Naive thymus-derived CD4-positive, alpha-beta T cell (primary cell): ENCODE measurements at regions not wholly inside any gene's neighbourhood (a gene's known extent, or its start where the extent isn't known, plus 50 kb on each side); places are given as distances from the start of the nearest gene placed in this dataset.
A peak's percentile ranks its signal among the peaks of the same experiment; 100 is the strongest.

Source experiments
- ATAC-seq: fragments of 150-1000 bp; cut with Tn5 transposase; 2 replicates; pipeline ENCODE4 v1.10.0; 2021; ENCODE audit warnings: mild to moderate bottlenecking, moderate library complexity
- CTCF ChIA-PET: fragments of 350-600 bp; sonication (Branson Sonifier 250); formaldehyde crosslinking; loops from one replicate; lab custom pipeline; 2021; ENCODE audit warnings: antibody characterized with exemption; lab: Charles Lee
- POLR2A ChIA-PET: fragments of 350-600 bp; sonication (Branson Sonifier 250); formaldehyde crosslinking; loops from one replicate; lab custom pipeline; 2021; ENCODE audit warnings: antibody characterized with exemption, inconsistent platforms; lab: Charles Lee
- DNase-seq, 9 donors: peaks; one replicate each; pipeline versions ENCODE4 v3.0.0 to v3.0.0-alpha.2; 2020 to 2022; ENCODE audit warnings: mixed read lengths in 1 of 9
- H3K27ac ChIP-seq: one replicate; pipeline ENCODE4 v1.7.0; 2013; ENCODE audit warnings: mild to moderate bottlenecking, low read depth, low read length, moderate library complexity
- H3K27me3 ChIP-seq, 2 donors: one replicate each; pipeline ENCODE4 v1.7.0; 2013; ENCODE audit warnings: low read length in 2 of 2, mild to moderate bottlenecking in 2 of 2, moderate library complexity in 2 of 2; ENCODE audit not compliant: control insufficient read depth in 2 of 2, insufficient read depth in 2 of 2
- H3K36me3 ChIP-seq, 3 experiments: 1 replicate in 2 of 3; 2 replicates in 1 of 3; pipeline ENCODE4 v1.7.0; 2013; ENCODE audit warnings: low read length in 3 of 3, mild to moderate bottlenecking in 3 of 3, moderate library complexity in 1 of 3; ENCODE audit not compliant: insufficient read depth in 3 of 3, control insufficient read depth in 2 of 3
- H3K4me1 ChIP-seq, 2 donors: one replicate each; pipeline ENCODE4 v1.7.0; 2013; ENCODE audit warnings: low read length in 2 of 2, mild to moderate bottlenecking in 2 of 2, moderate library complexity in 1 of 2; ENCODE audit not compliant: control insufficient read depth in 2 of 2, insufficient read depth in 2 of 2
- H3K4me3 ChIP-seq: 2 replicates; pipeline ENCODE4 v1.7.0; 2013; ENCODE audit warnings: mild to moderate bottlenecking, low read length
- H3K9me3 ChIP-seq, 3 experiments: 1 replicate in 2 of 3; 2 replicates in 1 of 3; pipeline ENCODE4 v1.7.0; 2013; ENCODE audit warnings: low read length in 3 of 3; ENCODE audit not compliant: control insufficient read depth in 2 of 3
- H3K27ac Mint-ChIP-seq, 9 donors: one replicate each; pipeline ENCODE4 v1.8.0; 2020 to 2022; ENCODE audit warnings: mixed read lengths in 9 of 9, mild to moderate bottlenecking in 8 of 9, moderate library complexity in 5 of 9, inconsistent platforms in 2 of 9
- H3K27me3 Mint-ChIP-seq, 5 donors: one replicate each; pipeline ENCODE4 v1.8.0; 2021 to 2022; ENCODE audit warnings: mixed read lengths in 5 of 5, mild to moderate bottlenecking in 1 of 5
- H3K36me3 Mint-ChIP-seq, 5 donors: one replicate each; pipeline ENCODE4 v1.8.0; 2020 to 2022; ENCODE audit warnings: mixed read lengths in 5 of 5, mild to moderate bottlenecking in 3 of 5, inconsistent platforms in 1 of 5
- H3K4me1 Mint-ChIP-seq, 7 donors: one replicate each; pipeline ENCODE4 v1.8.0; 2020 to 2022; ENCODE audit warnings: mixed read lengths in 7 of 7, mild to moderate bottlenecking in 3 of 7, inconsistent platforms in 1 of 7
- H3K4me3 Mint-ChIP-seq, 10 donors: one replicate each; pipeline ENCODE4 v1.8.0; 2020 to 2022; ENCODE audit warnings: mild to moderate bottlenecking in 10 of 10, mixed read lengths in 10 of 10, moderate library complexity in 6 of 10, inconsistent platforms in 2 of 10
- H3K9me3 Mint-ChIP-seq, 11 donors: one replicate each; pipeline ENCODE4 v1.8.0; 2020 to 2022; ENCODE audit warnings: mixed read lengths in 11 of 11, mild to moderate bottlenecking in 4 of 11, inconsistent platforms in 1 of 11, moderate library complexity in 1 of 11
- intact Hi-C, 2 donors: fragments of 100-400 bp; cut with micrococcal nuclease; formaldehyde crosslinking; loops; one replicate each; pipeline ENCODE4 v1.15.1; 2023

DNA sequence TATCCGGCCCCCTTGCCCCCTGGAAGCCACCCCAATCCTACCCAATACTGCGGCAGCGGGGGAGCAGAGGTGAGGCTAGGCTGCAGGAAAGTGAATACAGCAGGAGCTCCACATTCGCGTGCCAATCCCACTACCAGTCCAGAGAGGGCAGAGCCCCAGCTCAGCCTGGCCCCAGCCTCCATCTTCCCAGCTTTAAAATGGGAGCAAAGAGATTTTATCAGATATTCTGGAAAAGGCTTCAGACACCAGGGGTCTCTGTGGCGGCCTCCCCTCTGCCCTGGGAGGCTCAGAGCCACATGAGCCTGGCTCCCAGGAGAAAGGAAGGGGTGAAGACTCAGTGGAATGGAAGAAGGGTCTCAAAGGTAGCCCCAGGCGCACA is 72.7 kb downstream of the NCOR2 start:
- POLR2A ChIA-PET, result no interaction called here
- DNase-seq (no peak), ATAC-seq (no peak)
- Histone ChIP-seq H3K27me3 (no peaks in the 10 kb centered on the region), H3K4me1 (no peaks in the 10 kb centered on the region), H3K36me3 (peaks cover 0 to 54% (median 0%) of the 10 kb centered on the region in 3 experiments), H3K4me3 (no peak overlapping the region), H3K9me3 (no peaks in the 10 kb centered on the region), H3K27ac (no peak overlapping the region)
- H3K9me3 Mint-ChIP-seq, result no peaks in the 10 kb centered on the region
- H3K27me3 Mint-ChIP-seq, result no peaks in the 10 kb centered on the region
- CTCF ChIA-PET, result interaction anchor here (1.1 kb wide), 1 partner anchor 39 kb away, joined by 3 read pairs; no protein-coding TSS in a partner anchor
- peaks cover 0 to 14% (median 0%) of the 10 kb centered on the region in 5 donors for H3K36me3 Mint-ChIP-seq
- H3K4me1 Mint-ChIP-seq, result peaks cover 22 to 58% (median 44%) of the 10 kb centered on the region in 7 donors
- peak overlapping the region in 1 of 10 donors; percentile 24 for H3K4me3 Mint-ChIP-seq
- H3K27ac Mint-ChIP-seq, result peak overlapping the region in 2 of 9 donors; percentile 43 to 80
- intact Hi-C loops, result no loop called here

DNA sequence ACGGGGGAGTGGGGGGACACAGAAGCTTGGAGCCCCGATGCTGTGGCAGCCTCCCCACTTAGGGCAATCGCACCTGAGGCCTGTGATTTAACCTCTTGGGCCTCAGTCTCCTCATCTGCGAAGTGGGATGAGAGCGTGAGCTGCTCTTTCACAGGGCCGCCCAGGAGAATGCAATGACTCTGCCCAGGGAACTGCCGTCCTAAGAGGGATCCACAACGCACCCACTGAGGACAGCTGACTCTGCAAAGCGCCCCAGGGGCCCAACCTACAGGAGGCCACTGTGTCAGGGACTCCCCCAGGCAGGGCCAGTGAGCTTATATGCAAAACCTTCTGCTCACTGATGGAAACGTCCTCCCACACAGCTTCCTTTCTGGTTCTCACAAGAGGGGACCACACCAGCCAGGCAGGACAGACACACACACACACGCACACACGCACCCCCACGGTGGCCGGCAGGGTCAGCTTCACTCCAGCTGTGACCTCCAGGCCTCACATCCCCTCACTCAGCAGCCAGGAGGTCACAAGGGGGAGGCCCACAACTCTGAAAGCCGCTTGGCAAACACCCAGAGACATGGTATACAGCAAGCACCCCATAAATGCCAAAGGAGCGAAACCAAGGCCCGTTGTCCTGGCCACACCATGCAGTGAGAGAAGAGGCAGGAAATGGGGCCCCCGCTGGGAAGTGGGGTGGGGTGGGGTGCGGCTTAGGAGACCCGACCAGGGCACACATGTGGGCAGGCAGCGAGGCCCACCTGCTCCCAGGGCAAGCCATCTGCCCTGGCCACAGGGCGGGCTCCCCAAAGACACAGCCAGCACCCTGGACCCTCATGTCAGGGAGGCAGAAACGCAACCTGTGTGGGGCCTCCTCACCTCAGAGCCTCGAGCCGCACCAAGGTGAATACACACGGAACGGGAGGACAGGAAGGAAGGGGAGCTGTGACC is 73.3 kb downstream of the NCOR2 start:
- DNase-seq (peak in 1 of 9 donors; percentile 60), ATAC-seq (peak; percentile 65)
- peaks cover 0 to 20% (median 0%) of the 10 kb centered on the region in 5 donors for H3K36me3 Mint-ChIP-seq
- H3K27ac Mint-ChIP-seq, result peak overlapping the region in 5 of 9 donors; percentile 45 to 88 (median 53)
- H3K36me3 ChIP-seq, result peaks cover 0 to 58% (median 2%) of the 10 kb centered on the region in 3 experiments
- no peaks in the 10 kb centered on the region for H3K9me3 Mint-ChIP-seq
- no peak overlapping the region for H3K27ac ChIP-seq
- H3K4me3 ChIP-seq, result no peak overlapping the region
- H3K27me3 Mint-ChIP-seq, result no peaks in the 10 kb centered on the region
- no peaks in the 10 kb centered on the region for H3K4me1 ChIP-seq
- intact Hi-C loops, result no loop called here
- ChIA-PET CTCF (interaction anchor here (1.1 kb wide), 1 partner anchor 38 kb away, joined by 3 read pairs; no protein-coding TSS in a partner anchor), POLR2A (interaction anchor here (1.3 kb wide), 1 partner anchor 28 kb away, joined by 3 read pairs; no protein-coding TSS in a partner anchor)
- H3K4me3 Mint-ChIP-seq, result peak overlapping the region in 3 of 10 donors; percentile 24 to 56 (median 33)
- H3K4me1 Mint-ChIP-seq, result peaks cover 22 to 55% (median 43%) of the 10 kb centered on the region in 7 donors
- no peaks in the 10 kb centered on the region for H3K9me3 ChIP-seq
- H3K27me3 ChIP-seq, result no peaks in the 10 kb centered on the region

DNA sequence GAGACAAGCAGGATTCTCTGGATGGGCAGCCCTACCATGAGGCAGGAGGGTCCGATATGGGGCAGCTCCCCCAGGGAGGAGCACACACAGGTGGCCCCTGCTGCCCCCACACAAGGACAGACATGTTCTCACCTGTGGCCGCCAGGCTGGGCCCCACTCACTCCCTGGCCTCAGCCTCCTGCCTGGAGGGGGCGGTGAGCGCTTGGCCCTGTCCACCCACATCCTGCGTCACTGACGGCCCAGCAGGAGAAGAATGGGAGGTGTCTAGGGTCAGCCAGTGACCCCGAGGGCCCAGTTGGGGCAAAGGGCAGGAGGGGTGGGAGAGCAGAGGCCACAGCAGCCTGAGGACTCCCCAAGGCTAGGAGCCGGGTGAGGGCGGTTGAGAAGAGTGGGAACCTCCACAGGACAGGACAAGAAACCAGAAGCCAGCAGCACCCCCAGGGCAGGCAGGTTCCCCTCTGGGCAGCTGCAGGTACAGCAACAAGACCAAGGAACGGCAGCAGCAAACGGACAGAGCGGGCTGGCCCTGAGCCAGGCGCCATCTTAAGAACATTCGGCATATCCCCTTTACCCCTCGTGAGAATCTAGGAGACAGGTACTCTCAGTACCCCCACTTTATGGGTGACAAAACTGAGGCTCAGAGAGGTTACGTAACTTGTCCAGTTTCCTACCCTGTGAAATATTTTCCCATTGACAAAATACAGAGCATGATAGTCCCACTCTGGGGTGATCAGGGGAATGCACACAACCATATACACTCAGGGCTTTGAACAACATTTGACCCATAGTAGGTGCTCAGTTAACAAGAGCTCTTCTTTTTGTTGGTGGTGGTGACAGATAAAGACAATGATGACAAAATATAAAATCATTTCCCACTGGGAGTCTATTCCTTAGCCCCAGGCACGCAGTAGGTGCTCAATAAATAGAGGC is 74.3 kb downstream of the NCOR2 start:
- CTCF ChIA-PET, result interaction anchor here (1.1 kb wide), 1 partner anchor 37 kb away, joined by 3 read pairs; no protein-coding TSS in a partner anchor
- no peak overlapping the region for H3K4me3 Mint-ChIP-seq

DNA sequence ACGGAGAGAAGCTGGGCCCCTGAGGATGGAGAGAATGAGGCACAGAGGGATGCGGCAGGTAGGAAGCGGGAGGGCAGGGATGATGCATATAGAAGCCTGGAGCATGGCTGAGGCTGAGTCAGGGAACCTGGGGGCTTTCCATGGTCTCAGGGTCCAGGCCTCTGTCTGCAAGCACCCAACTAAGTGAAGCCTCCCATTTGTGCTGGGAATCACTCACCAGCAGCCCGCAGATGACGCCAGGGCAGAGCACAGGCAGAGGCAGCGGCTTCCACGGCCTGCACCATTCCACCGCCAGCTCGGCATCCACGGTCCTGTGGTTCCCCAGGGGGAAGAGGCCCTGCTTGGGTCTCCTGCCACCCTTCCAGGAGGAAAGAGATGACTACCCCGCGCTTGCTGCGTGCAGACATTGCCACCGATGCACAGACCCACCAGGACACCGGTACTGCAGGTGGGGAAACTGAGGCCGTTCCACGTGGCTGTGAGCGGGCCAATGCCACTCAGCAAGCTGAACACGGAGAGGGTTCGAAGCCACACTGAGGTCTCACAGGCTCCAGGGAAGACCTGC is 75.5 kb downstream of the NCOR2 start:
- Histone ChIP-seq H3K9me3 (no peaks in the 10 kb centered on the region), H3K4me3 (no peak overlapping the region), H3K27me3 (no peaks in the 10 kb centered on the region), H3K36me3 (peaks cover 0 to 65% (median 2%) of the 10 kb centered on the region in 3 experiments), H3K4me1 (no peaks in the 10 kb centered on the region), H3K27ac (no peak overlapping the region)
- intact Hi-C loops, result no loop called here
- no peak overlapping the region for H3K27ac Mint-ChIP-seq
- no peaks in the 10 kb centered on the region for H3K27me3 Mint-ChIP-seq
- DNase-seq (no peak), ATAC-seq (no peak)
- no peak overlapping the region for H3K4me3 Mint-ChIP-seq
- ChIA-PET POLR2A (interaction anchor here (0.6 kb wide), 1 partner anchor 14 kb away, joined by 3 read pairs; no protein-coding TSS in a partner anchor), CTCF (no interaction called here)
- no peaks in the 10 kb centered on the region for H3K9me3 Mint-ChIP-seq
- peaks cover 17 to 43% (median 32%) of the 10 kb centered on the region in 7 donors for H3K4me1 Mint-ChIP-seq
- peaks cover 0 to 26% (median 6%) of the 10 kb centered on the region in 5 donors for H3K36me3 Mint-ChIP-seq

More for the DNA sequence above, 74.3 kb downstream of the NCOR2 start:
- H3K27me3 ChIP-seq, result no peaks in the 10 kb centered on the region
- peaks cover 15 to 51% (median 38%) of the 10 kb centered on the region in 7 donors for H3K4me1 Mint-ChIP-seq
- H3K27me3 Mint-ChIP-seq, result no peaks in the 10 kb centered on the region
- H3K36me3 Mint-ChIP-seq, result peaks cover 0 to 20% (median 0%) of the 10 kb centered on the region in 5 donors
- H3K27ac ChIP-seq, result no peak overlapping the region
- no peaks in the 10 kb centered on the region for H3K9me3 Mint-ChIP-seq
- H3K9me3 ChIP-seq, result no peaks in the 10 kb centered on the region
- no peak for DNase-seq
- peaks cover 0 to 58% (median 2%) of the 10 kb centered on the region in 3 experiments for H3K36me3 ChIP-seq
- peak overlapping the region in 4 of 9 donors; percentile 17 to 53 (median 48) for H3K27ac Mint-ChIP-seq
- H3K4me1 ChIP-seq, result no peaks in the 10 kb centered on the region
- intact Hi-C loops, result no loop called here
- ATAC-seq, result no peak
- POLR2A ChIA-PET, result interaction anchor here (1.3 kb wide), 1 partner anchor 27 kb away, joined by 3 read pairs; no protein-coding TSS in a partner anchor
- no peak overlapping the region for H3K4me3 ChIP-seq

DNA sequence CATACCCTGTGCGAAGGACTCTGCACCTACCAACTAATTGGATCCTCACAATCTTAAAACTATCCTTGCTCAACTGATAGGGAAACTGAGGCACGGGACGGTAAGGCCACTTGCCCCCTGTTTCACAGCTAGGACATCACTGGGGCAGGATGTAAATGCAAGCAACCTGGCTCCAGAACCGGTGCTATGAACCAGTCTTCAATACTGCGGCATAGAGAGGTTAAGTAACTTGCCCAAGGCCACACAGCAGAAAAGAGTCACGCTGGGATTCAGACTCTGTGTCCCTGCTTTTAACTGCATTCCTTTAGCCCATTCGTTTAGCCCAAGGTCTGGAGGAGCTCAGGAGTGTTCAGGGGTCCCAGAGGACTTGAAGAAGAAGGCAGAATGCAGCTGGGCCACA is 76.1 kb downstream of the NCOR2 start:
- Histone ChIP-seq H3K27me3 (no peaks in the 10 kb centered on the region), H3K27ac (no peak overlapping the region), H3K9me3 (no peaks in the 10 kb centered on the region), H3K36me3 (peaks cover 0 to 71% (median 2%) of the 10 kb centered on the region in 3 experiments), H3K4me3 (no peak overlapping the region), H3K4me1 (no peaks in the 10 kb centered on the region)
- H3K36me3 Mint-ChIP-seq, result peaks cover 0 to 27% (median 6%) of the 10 kb centered on the region in 5 donors
- H3K4me1 Mint-ChIP-seq, result peaks cover 17 to 40% (median 29%) of the 10 kb centered on the region in 7 donors
- ChIA-PET POLR2A (interaction anchor here (0.6 kb wide), 1 partner anchor 15 kb away, joined by 3 read pairs; no protein-coding TSS in a partner anchor), CTCF (no interaction called here)
- DNase-seq (no peak), ATAC-seq (no peak)
- intact Hi-C loops, result no loop called here
- H3K4me3 Mint-ChIP-seq, result no peak overlapping the region
- H3K27me3 Mint-ChIP-seq, result no peaks in the 10 kb centered on the region
- peak overlapping the region in 1 of 9 donors; percentile 32 for H3K27ac Mint-ChIP-seq
- no peaks in the 10 kb centered on the region for H3K9me3 Mint-ChIP-seq
